Right lobe of liver (tissue), 6 donors: ENCODE measurements at regions not wholly inside any gene's neighbourhood (a gene's known extent, or its start where the extent isn't known, plus 50 kb on each side); places are given as distances from the start of the nearest gene placed in this dataset.

Experiments
- ATAC-seq, 4 donors: fragments of 200-7000 bp; cut with Tn5 transposase; one replicate each; pipeline ENCODE4 v1.9.1; 2020; ENCODE audit warnings: mild to moderate bottlenecking in 4 of 4, moderate library complexity in 4 of 4
- DNase-seq, 3 donors: peaks; one replicate each; pipeline ENCODE4 v3.0.0-alpha.2; 2020
- H3K27ac ChIP-seq, 3 donors: fragments of 200-600 bp; one replicate each; pipeline ENCODE4 v1.8.0; 2022
- H3K27me3 ChIP-seq, 2 donors: fragments of 200-600 bp; one replicate each; pipeline ENCODE4 v1.8.0; 2022
- H3K36me3 ChIP-seq, 4 donors: fragments of 200-600 bp; sonication (generic) in 1 of 4; one replicate each; pipeline versions ENCODE4 v1.5.1 to v1.8.0; 2017 to 2022; ENCODE audit warnings: control low read depth in 1 of 4
- H3K4me1 ChIP-seq, 4 donors: fragments of 200-600 bp; sonication (generic) in 1 of 4; one replicate each; pipeline versions ENCODE4 v1.5.1 to v1.8.0; 2017 to 2022; ENCODE audit warnings: control low read depth in 1 of 4
- H3K4me3 ChIP-seq, 3 donors: fragments of 200-600 bp; one replicate each; pipeline ENCODE4 v1.8.0; 2022
- H3K9me3 ChIP-seq, 4 donors: fragments of 200-600 bp; sonication (generic) in 1 of 4; one replicate each; pipeline versions ENCODE4 v1.5.1 to v1.8.0; 2017 to 2022; ENCODE audit warnings: control low read depth in 1 of 4
- CTCF ChIP-seq, 4 donors: fragments of 200-600 bp in 3 of 4; fragments of 450-650 bp in 1 of 4; IDR thresholded peaks; one replicate each; pipeline versions ENCODE4 v1.5.1 to v1.8.0; 2016 to 2022; ENCODE audit warnings: antibody characterized with exemption in 4 of 4, mild to moderate bottlenecking in 2 of 4
- POLR2A ChIP-seq: fragments of 450-650 bp; IDR thresholded peaks from one replicate; pipeline ENCODE4 v1.6.1; 2017; ENCODE audit warnings: antibody characterized with exemption, mild to moderate bottlenecking
- WGBS: methylation state at CpG from one replicate; pipeline ENCODE4 v1.1.6; 2018; ENCODE audit warnings: low coverage, low lambda C conversion rate; ENCODE audit not compliant: insufficient coverage; ENCODE audit errors: missing lambda C conversion rate; 5-methylcytosine and 5-hydroxymethylcytosine counted together
- intact Hi-C, 2 donors: fragments of 100-400 bp; cut with DNase I; formaldehyde crosslinking; loops; one replicate each; pipeline versions ENCODE4 v1.11.2 to v1.14.1; 2022
- donor health status: DM: no; HTN: yes; CAD: no.
- donor health status: DM: no; HTN: no; CAD: no.
- donor health status: DM: no; HTN: no; CAD: no.
- donor health status: DM: no; HTN: yes; CAD: no.
- donor health status: DM: no; HTN: yes; CAD: no.

GRCh38 chr1:47655521-47656300, 217.9 kb downstream of the FOXD2 start:
- Histone ChIP-seq H3K4me1 (peaks cover 0 to 9% (median 0%) of the 10 kb centered on the region in 4 donors), H3K36me3 (no peaks in the 10 kb centered on the region), H3K27me3 (no peaks in the 10 kb centered on the region), H3K9me3 (no peaks in the 10 kb centered on the region), H3K4me3 (no peak overlapping the region), H3K27ac (no peak overlapping the region)
- no peak for ATAC-seq
- DNase-seq, result no peak
- WGBS, result 47% methylated on average over 5 of the region's 5 CpGs
- TF ChIP-seq CTCF (IDR thresholded peaks at IDR 0.05) (no peak), POLR2A (no peak)
- intact Hi-C loops, result no loop called here

GRCh38 chr1:47656719-47657685, 219.2 kb downstream of the FOXD2 start:
- TF ChIP-seq CTCF (IDR thresholded peaks at IDR 0.05) (no peak), POLR2A (no peak)
- H3K4me1 ChIP-seq, result no peaks in the 10 kb centered on the region
- no peak for DNase-seq
- H3K27me3 ChIP-seq, result no peaks in the 10 kb centered on the region
- intact Hi-C loops, result no loop called here
- H3K9me3 ChIP-seq, result no peaks in the 10 kb centered on the region
- peak in 2 of 4 donors; percentile 27 to 38 for ATAC-seq
- WGBS, result 73% methylated on average over 14 of the region's 18 CpGs
- peak overlapping the region in 1 of 3 donors; percentile 26 for H3K27ac ChIP-seq
- H3K36me3 ChIP-seq, result no peaks in the 10 kb centered on the region
- no peak overlapping the region for H3K4me3 ChIP-seq

DNA sequence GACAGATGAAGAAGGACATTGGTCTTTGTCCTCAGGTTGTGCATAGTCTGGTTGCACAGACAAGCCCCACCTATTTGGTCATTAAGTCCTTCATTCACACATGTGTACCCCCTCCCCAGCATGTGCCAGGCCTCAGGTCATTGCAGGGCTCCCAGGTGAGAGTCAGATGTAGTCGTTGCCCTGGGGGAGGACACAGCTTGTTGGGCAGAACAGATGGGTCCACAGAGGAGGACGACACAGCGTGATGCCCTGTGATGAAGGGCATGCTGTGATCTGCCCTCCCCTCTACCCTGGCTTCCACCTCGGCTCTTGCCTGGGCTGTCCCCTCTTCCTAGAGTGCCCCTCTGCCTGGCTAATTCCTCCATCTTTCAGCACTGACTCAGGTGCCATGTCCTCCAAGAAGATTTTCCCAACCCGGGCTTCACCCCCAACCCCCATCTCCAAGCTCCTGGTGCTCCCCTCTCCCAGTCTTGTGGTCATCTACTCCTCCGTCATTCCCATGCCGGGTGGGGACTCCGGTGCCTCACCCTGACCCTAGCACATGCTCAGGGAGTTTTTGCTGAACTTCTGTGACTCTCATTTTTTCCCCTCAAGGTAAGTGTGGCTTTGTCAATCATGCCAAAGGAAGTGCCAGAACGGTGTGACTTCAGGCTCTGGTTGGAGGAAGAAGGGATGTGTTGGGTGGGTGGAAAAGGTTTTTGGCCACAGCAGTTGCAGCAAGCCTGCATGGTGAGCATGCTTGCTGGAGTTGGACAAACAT, 220.5 kb downstream of the FOXD2 start:
- H3K27ac ChIP-seq, result no peak overlapping the region
- H3K36me3 ChIP-seq, result no peaks in the 10 kb centered on the region
- H3K27me3 ChIP-seq, result no peaks in the 10 kb centered on the region
- intact Hi-C loops, result no loop called here
- no peak for DNase-seq
- H3K9me3 ChIP-seq, result no peaks in the 10 kb centered on the region
- H3K4me1 ChIP-seq, result no peaks in the 10 kb centered on the region
- WGBS, result 79% methylated on average over 9 of the region's 9 CpGs
- ATAC-seq, result peak in 1 of 4 donors; percentile 19
- no peak for TF ChIP-seq POLR2A
- TF ChIP-seq CTCF (IDR thresholded peaks at IDR 0.05), result no peak
- no peak overlapping the region for H3K4me3 ChIP-seq

DNA sequence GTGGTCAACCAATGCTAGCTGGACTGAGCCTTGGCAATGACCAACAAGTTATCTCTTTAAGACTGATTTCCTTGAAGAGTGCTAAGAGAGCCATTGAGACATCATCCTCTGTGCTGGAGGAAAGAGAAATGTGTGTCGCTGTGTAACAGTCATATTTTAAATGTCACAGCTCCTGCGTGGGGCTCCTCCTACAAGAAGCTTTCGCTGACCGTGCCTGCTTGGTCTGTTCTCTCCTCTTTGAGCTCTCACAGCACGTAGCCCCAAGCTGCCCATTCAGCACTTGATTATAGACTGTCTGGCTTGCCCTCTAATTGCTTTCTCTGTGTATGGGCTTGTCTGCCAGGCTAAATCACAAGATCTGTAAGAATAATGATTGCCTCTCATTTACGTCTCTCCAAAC, 221.3 kb downstream of the FOXD2 start:
- DNase-seq, result no peak
- no peak for ATAC-seq
- no peaks in the 10 kb centered on the region for H3K4me1 ChIP-seq
- no peaks in the 10 kb centered on the region for H3K27me3 ChIP-seq
- intact Hi-C loops, result no loop called here
- TF ChIP-seq POLR2A (no peak), CTCF (IDR thresholded peaks at IDR 0.05) (no peak)
- H3K27ac ChIP-seq, result no peak overlapping the region
- no peaks in the 10 kb centered on the region for H3K36me3 ChIP-seq
- 75% methylated on average over 5 of the region's 6 CpGs for WGBS
- H3K9me3 ChIP-seq, result no peaks in the 10 kb centered on the region
- no peak overlapping the region for H3K4me3 ChIP-seq
